H1 (cell line): ENCODE measurements at regions not wholly inside any gene's neighbourhood (a gene's known extent, or its start where the extent isn't known, plus 50 kb on each side); places are given as distances from the start of the nearest gene placed in this dataset.

Experiments used
- CTCF ChIA-PET: fragments of 300-600 bp; sonication (Branson Sonifier 250); formaldehyde crosslinking; loops from one replicate; lab custom pipeline; 2021; ENCODE audit not compliant: partially characterized antibody; lab: Charles Lee
- POLR2A ChIA-PET: fragments of 300-600 bp; sonication (Branson Sonifier 250); formaldehyde crosslinking; loops from one replicate; lab custom pipeline; 2021; ENCODE audit warnings: inconsistent platforms; ENCODE audit not compliant: partially characterized antibody; lab: Charles Lee
- DNase-seq, 2 experiments: peaks; one replicate each; pipeline versions ENCODE4 v3.0.0 to v3.0.0-alpha.2; 2010 to 2022; ENCODE audit warnings: low spot score in 2 of 2, low read depth in 1 of 2, mixed read lengths in 1 of 2
- FAIRE-seq: peaks from 2 replicates; lab custom pipeline; 2011; peaks lifted over from hg19 to GRCh38; lab: Jason Lieb, UNC
- H2AFZ ChIP-seq: 2 replicates; pipeline ENCODE4 v1.8.1; 2012; ENCODE audit warnings: low read length, inconsistent platforms
- H2AK5ac ChIP-seq: 2 replicates; pipeline ENCODE4 v1.6.1; 2013; ENCODE audit warnings: low read depth, low read length
- H2BK120ac ChIP-seq: replicated peaks from 2 replicates; pipeline ENCODE3; 2013; ENCODE audit warnings: low read depth, low read length, inconsistent platforms
- H2BK12ac ChIP-seq: 2 replicates; pipeline ENCODE4 v1.6.1; 2013; ENCODE audit warnings: low read depth, low read length
- H2BK15ac ChIP-seq: 2 replicates; pipeline ENCODE4 v1.6.1; 2013; ENCODE audit warnings: low read length
- H2BK20ac ChIP-seq: 2 replicates; pipeline ENCODE4 v1.6.1; 2013; ENCODE audit warnings: low read length
- H2BK5ac ChIP-seq: 2 replicates; pipeline ENCODE4 v1.6.1; 2013; ENCODE audit warnings: low read depth, low read length
- H3K14ac ChIP-seq: 2 replicates; pipeline ENCODE4 v1.6.1; 2013; ENCODE audit warnings: inconsistent platforms; ENCODE audit not compliant: insufficient read length
- H3K18ac ChIP-seq: 2 replicates; pipeline ENCODE4 v1.6.1; 2013; ENCODE audit warnings: low read length; ENCODE audit errors: extremely low read depth
- H3K23ac ChIP-seq: 2 replicates; pipeline ENCODE4 v1.6.1; 2013; ENCODE audit warnings: inconsistent platforms; ENCODE audit not compliant: insufficient read length
- H3K23me2 ChIP-seq: 2 replicates; pipeline ENCODE4 v1.6.1; 2013; ENCODE audit warnings: low read depth, low read length
- H3K27ac ChIP-seq: 2 replicates; pipeline ENCODE4 v1.6.1; 2011; ENCODE audit warnings: low read depth, low read length, inconsistent platforms
- H3K27me3 ChIP-seq, 4 experiments: replicated peaks in 1 of 4; 1 replicate in 1 of 4; 2 replicates in 3 of 4; pipeline versions ENCODE4 v1.6.1 to v1.8.1; 2011 to 2013; ENCODE audit warnings: low read length in 3 of 4, mild to moderate bottlenecking in 3 of 4, inconsistent platforms in 2 of 4, mixed read lengths in 2 of 4, moderate library complexity in 1 of 4; ENCODE audit not compliant: control insufficient read depth in 3 of 4, insufficient read depth in 3 of 4; ENCODE audit errors: extremely low read depth in 1 of 4
- H3K36me3 ChIP-seq, 4 experiments: 2 replicates each; pipeline versions ENCODE4 v1.6.1 to v1.8.1; 2011 to 2013; ENCODE audit warnings: mild to moderate bottlenecking in 4 of 4, low read length in 3 of 4, moderate library complexity in 2 of 4, control low read depth in 1 of 4, inconsistent platforms in 1 of 4; ENCODE audit not compliant: insufficient read depth in 4 of 4, control insufficient read depth in 2 of 4
- H3K4ac ChIP-seq: replicated peaks from 2 replicates; pipeline ENCODE3; 2013; ENCODE audit warnings: low read length, low read depth, mixed read lengths, inconsistent platforms; ENCODE audit not compliant: insufficient read length
- H3K4me1 ChIP-seq, 4 experiments: replicated peaks in 1 of 4; 1 replicate in 1 of 4; 2 replicates in 3 of 4; pipeline versions ENCODE4 v1.6.1 to v1.8.1; 2011 to 2013; ENCODE audit warnings: low read length in 3 of 4, inconsistent platforms in 2 of 4, mixed read lengths in 1 of 4; ENCODE audit not compliant: insufficient read depth in 4 of 4, control insufficient read depth in 3 of 4
- H3K4me2 ChIP-seq, 2 experiments: 2 replicates each; pipeline versions ENCODE4 v1.6.1 to v1.8.1; 2011 to 2013; ENCODE audit warnings: low read depth in 2 of 2, low read length in 2 of 2, control low read depth in 1 of 2, inconsistent platforms in 1 of 2, mild to moderate bottlenecking in 1 of 2; ENCODE audit not compliant: insufficient read depth in 1 of 2
- H3K4me3 ChIP-seq, 4 experiments: fragments of 200-600, 300-600 bp in 1 of 4; sonication (generic), shearing (Covaris generic), sonication (Bioruptor Twin) in 1 of 4; 2 replicates each; pipeline versions ENCODE4 v1.5.1 to v1.8.1; 2011 to 2016; ENCODE audit warnings: low read length in 4 of 4, low read depth in 3 of 4, control low read depth in 2 of 4, inconsistent platforms in 2 of 4, mild to moderate bottlenecking in 2 of 4, mixed read lengths in 1 of 4, moderate library complexity in 1 of 4; ENCODE audit not compliant: insufficient read depth in 2 of 4; ENCODE audit errors: extremely low read depth in 1 of 4
- H3K56ac ChIP-seq: replicated peaks from 2 replicates; pipeline ENCODE3; 2013; ENCODE audit warnings: low read depth, mild to moderate bottlenecking, mixed read lengths, low read length, inconsistent platforms; ENCODE audit not compliant: insufficient read length
- H3K79me1 ChIP-seq: 2 replicates; pipeline ENCODE4 v1.6.1; 2013; ENCODE audit warnings: low read depth, low read length, control low read depth
- H3K79me2 ChIP-seq, 2 experiments: 2 replicates each; pipeline versions ENCODE4 v1.6.1 to v1.8.1; 2012 to 2013; ENCODE audit warnings: low read length in 2 of 2, mild to moderate bottlenecking in 2 of 2, inconsistent platforms in 1 of 2; ENCODE audit not compliant: insufficient read depth in 2 of 2, control insufficient read depth in 1 of 2
- H3K9ac ChIP-seq, 4 experiments: replicated peaks in 1 of 4; 1 replicate in 1 of 4; 2 replicates in 3 of 4; pipeline versions ENCODE4 v1.6.1 to v1.8.1; 2011 to 2013; ENCODE audit warnings: low read depth in 3 of 4, low read length in 3 of 4, control low read depth in 2 of 4, mild to moderate bottlenecking in 2 of 4, moderate library complexity in 2 of 4, inconsistent platforms in 1 of 4; ENCODE audit errors: extremely low read depth in 1 of 4
- H3K9me3 ChIP-seq, 2 experiments: 2 replicates each; pipeline versions ENCODE4 v1.6.1 to v1.8.1; 2012 to 2013; ENCODE audit warnings: mild to moderate bottlenecking in 2 of 2, moderate library complexity in 2 of 2, control low read depth in 1 of 2, inconsistent platforms in 1 of 2, low read depth in 1 of 2, low read length in 1 of 2, mixed read lengths in 1 of 2; ENCODE audit not compliant: insufficient read depth in 2 of 2
- H4K20me1 ChIP-seq, 2 experiments: replicated peaks in 1 of 2; 2 replicates each; pipeline versions ENCODE3 to v1.8.1; 2011 to 2013; ENCODE audit warnings: inconsistent platforms in 2 of 2, low read length in 2 of 2, mild to moderate bottlenecking in 1 of 2; ENCODE audit not compliant: insufficient read depth in 2 of 2, control insufficient read depth in 1 of 2
- H4K5ac ChIP-seq: 2 replicates; pipeline ENCODE4 v1.6.1; 2013; ENCODE audit warnings: low read length, low read depth, mixed read lengths, inconsistent platforms; ENCODE audit not compliant: insufficient read length
- H4K8ac ChIP-seq: 2 replicates; pipeline ENCODE4 v1.8.0; 2013; ENCODE audit warnings: mild to moderate bottlenecking, moderate library complexity, low read length, inconsistent platforms; ENCODE audit not compliant: insufficient read depth; ENCODE audit errors: extremely low read depth
- H4K91ac ChIP-seq: replicated peaks from 2 replicates; pipeline ENCODE3; 2013; ENCODE audit warnings: low read length, mixed read lengths, inconsistent platforms; ENCODE audit not compliant: insufficient read length
- CHD2 ChIP-seq: IDR thresholded peaks from 2 replicates; pipeline ENCODE4 v1.6.1; 2012; ENCODE audit warnings: low read length, improper control_type of control experiment
- SIRT6 ChIP-seq: IDR thresholded peaks from one replicate; pipeline ENCODE4 v1.7.1; 2012; ENCODE audit warnings: low read length, inconsistent platforms
- TAF7 ChIP-seq: optimal IDR thresholded peaks from 2 replicates; pipeline ENCODE3; 2011; ENCODE audit warnings: low read depth, mild to moderate bottlenecking, inconsistent platforms, low read length, moderate library complexity, borderline replicate concordance
- TBP ChIP-seq: IDR thresholded peaks from 2 replicates; pipeline ENCODE4 v1.6.1; 2011; ENCODE audit warnings: low read depth, low read length, improper control_type of control experiment
- WGBS, 2 experiments: shearing (Covaris generic) in 1 of 2; methylation state at CpG; one replicate each; pipeline versions ENCODE4 v1.1.6 to v1.1.7; 2013 to 2015; ENCODE audit warnings: low lambda C conversion rate in 2 of 2, mixed read lengths in 2 of 2, inconsistent platforms in 1 of 2, low coverage in 1 of 2, missing lambda C conversion rate in 1 of 2; ENCODE audit not compliant: insufficient replicate concordance in 2 of 2, insufficient coverage in 1 of 2, insufficient read length in 1 of 2; ENCODE audit errors: extremely low coverage in 1 of 2, missing lambda C conversion rate in 1 of 2; 5-methylcytosine and 5-hydroxymethylcytosine counted together
- TF ChIP-seq, protein P1 (sequence below): IDR thresholded peaks from 2 replicates; pipeline ENCODE4 v1.6.1; 2012; ENCODE audit warnings: low read length, inconsistent platforms
- TF ChIP-seq, protein P2 (sequence below): IDR thresholded peaks from 2 replicates; pipeline ENCODE4 v1.6.1; 2012; ENCODE audit warnings: inconsistent platforms

DNA sequence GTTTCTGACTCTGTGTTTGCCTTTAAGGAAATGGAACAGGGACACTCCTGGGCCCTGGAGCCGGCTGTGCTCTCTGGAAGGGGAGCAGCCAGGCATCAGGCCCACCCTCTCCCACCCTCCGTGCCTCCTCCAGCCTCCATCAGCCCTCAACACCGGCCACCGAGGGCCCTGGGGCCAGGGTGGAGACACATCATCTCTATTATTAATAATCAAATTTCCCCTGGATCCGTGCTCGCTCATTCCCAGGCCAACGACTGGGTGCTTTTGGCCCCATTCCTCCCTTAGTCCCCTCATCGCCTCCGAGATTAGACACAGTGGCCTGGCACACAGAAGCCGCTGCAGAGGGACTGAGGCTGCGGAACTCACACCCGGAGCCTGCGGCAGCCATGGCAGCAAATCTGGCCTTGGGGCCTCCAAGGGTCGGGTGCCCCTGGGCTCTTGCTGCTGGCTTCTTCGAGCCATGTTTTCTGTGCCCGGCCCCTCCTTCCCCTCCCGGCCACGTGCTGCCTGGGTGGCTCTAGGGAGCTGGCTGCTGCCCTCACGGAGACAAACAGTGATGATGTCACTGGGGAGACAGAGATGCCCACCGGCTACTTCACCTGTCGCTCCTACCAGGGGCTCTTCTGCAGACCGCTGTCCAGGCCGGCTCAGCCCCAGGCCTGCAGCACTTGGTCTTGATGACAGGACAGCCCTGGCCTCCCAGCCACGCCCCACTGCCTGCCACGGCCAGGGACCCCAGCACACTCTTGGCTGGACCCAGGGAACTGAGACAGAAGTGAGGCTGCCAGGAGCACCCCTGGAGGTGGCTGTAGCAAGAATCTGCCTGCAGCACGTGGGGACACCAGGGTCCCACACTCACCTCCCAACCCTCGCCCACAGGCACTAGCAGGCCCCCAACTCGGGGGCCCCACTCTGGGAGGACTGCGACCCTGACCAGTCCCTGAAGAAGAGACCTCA, 76.6 kb upstream of the PPP1R26 start:
- H3K56ac ChIP-seq: no peak overlapping the region
- no peak overlapping the region for H2BK15ac ChIP-seq
- no peak overlapping the region for H4K91ac ChIP-seq
- no peak overlapping the region for H3K14ac ChIP-seq
- H2BK120ac ChIP-seq: no peak overlapping the region
- H3K4ac ChIP-seq: no peak overlapping the region
- no peak overlapping the region for H2AK5ac ChIP-seq
- H3K18ac ChIP-seq: no peak overlapping the region
- POLR2A ChIA-PET: no interaction called here
- FAIRE-seq (no peak), DNase-seq (no peak)
- no peak overlapping the region for H3K23ac ChIP-seq
- H4K8ac ChIP-seq: peak overlapping the region; percentile 75
- H4K20me1 ChIP-seq: no peaks in the 10 kb centered on the region
- TF ChIP-seq, protein P1, sequence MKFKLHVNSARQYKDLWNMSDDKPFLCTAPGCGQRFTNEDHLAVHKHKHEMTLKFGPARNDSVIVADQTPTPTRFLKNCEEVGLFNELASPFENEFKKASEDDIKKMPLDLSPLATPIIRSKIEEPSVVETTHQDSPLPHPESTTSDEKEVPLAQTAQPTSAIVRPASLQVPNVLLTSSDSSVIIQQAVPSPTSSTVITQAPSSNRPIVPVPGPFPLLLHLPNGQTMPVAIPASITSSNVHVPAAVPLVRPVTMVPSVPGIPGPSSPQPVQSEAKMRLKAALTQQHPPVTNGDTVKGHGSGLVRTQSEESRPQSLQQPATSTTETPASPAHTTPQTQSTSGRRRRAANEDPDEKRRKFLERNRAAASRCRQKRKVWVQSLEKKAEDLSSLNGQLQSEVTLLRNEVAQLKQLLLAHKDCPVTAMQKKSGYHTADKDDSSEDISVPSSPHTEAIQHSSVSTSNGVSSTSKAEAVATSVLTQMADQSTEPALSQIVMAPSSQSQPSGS: no peak
- TF ChIP-seq, protein P2, sequence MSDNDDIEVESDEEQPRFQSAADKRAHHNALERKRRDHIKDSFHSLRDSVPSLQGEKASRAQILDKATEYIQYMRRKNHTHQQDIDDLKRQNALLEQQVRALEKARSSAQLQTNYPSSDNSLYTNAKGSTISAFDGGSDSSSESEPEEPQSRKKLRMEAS: no peak
- TF ChIP-seq SIRT6 (no peak), TBP (no peak), CHD2 (no peak), TAF7 (no peak)
- CTCF ChIA-PET: interaction anchor here (1.6 to 4.8 kb wide), 2 partner anchors 10 to 317 kb away, joined by 5 to 30 read pairs; no protein-coding TSS in a partner anchor
- no peaks in the 10 kb centered on the region for H3K79me2 ChIP-seq
- no peaks in the 10 kb centered on the region; a peak in 1 of 4 replicates for H3K9me3 ChIP-seq
- WGBS, 2 experiments: 89% methylated on average over 24 of the region's 29 CpGs; no CpG with 5 or more reads in 1 of the 2 experiments
- no peaks in the 10 kb centered on the region for H3K27me3 ChIP-seq
- no peaks in the 10 kb centered on the region for H3K36me3 ChIP-seq
- H3K23me2 ChIP-seq: no peaks in the 10 kb centered on the region
- H3K4me3 ChIP-seq: no peak overlapping the region
- no peak overlapping the region for H3K9ac ChIP-seq
- H3K4me2 ChIP-seq: no peak overlapping the region
- no peaks in the 10 kb centered on the region for H3K79me1 ChIP-seq
- H3K4me1 ChIP-seq: no peaks in the 10 kb centered on the region
- H4K5ac ChIP-seq: no peak overlapping the region
- H2BK12ac ChIP-seq: no peak overlapping the region
- H3K27ac ChIP-seq: no peak overlapping the region
- H2BK5ac ChIP-seq: no peak overlapping the region
- H2AFZ ChIP-seq: no peak overlapping the region; the same call in 1 of the 2 replicates
- H2BK20ac ChIP-seq: no peak overlapping the region
